HG03432 (cell line): ENCODE measurements at regions not wholly inside any gene's neighbourhood (a gene's known extent, or its start where the extent isn't known, plus 50 kb on each side); places are given as distances from the start of the nearest gene placed in this dataset.

Experiments used
- ATAC-seq: cut with Tn5 transposase; IDR thresholded peaks from one replicate; pipeline ENCODE4 v1.9.1; 2021; ENCODE audit warnings: mild to moderate bottlenecking, moderate library complexity; ENCODE audit not compliant: unreplicated experiment

DNA sequence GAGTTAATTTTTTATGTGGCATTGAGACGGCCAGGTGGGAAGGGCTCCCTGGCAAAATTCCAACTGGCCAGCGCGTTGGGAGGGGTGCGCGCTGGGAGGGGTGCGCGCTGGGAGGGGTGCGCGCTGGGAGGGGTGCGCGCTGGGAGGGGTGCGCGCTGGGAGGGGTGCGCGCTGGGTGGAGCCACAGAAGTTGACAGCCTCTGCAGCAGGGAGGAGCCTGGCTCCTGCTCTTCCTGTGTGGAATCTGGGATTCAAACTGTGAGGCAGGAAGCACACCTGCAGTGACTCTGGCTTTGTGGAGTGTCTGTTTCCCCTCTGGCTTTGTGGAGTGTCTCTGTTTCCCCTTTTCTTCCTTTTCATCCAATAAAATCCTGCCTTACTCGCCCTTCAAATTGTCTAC lies 147.9 kb upstream of the CBLN2 start:
- ATAC-seq: no peak

GRCh38 chr18:72687736-72688135 lies 143.6 kb upstream of the CBLN2 start:
- ATAC-seq: no peak

DNA sequence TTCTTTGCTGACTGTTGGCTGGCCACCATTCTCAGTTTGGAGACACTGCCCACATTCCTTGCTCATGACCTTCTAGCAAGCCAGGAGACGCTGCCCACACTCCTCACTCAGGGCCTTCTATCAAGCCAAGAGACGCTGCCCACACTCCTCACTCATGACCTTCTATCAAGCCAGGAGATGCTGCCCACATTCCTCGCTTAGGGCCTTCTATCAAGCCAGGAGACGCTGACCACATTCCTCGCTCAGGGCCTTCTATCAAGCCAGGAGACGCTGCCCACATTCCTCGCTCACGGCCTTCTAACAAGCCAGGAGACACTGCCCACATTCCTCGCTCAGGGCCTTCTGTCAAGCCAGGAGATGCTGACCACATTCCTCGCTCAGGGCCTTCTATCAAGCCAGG lies 131.3 kb upstream of the CBLN2 start:
- no peak for ATAC-seq

DNA sequence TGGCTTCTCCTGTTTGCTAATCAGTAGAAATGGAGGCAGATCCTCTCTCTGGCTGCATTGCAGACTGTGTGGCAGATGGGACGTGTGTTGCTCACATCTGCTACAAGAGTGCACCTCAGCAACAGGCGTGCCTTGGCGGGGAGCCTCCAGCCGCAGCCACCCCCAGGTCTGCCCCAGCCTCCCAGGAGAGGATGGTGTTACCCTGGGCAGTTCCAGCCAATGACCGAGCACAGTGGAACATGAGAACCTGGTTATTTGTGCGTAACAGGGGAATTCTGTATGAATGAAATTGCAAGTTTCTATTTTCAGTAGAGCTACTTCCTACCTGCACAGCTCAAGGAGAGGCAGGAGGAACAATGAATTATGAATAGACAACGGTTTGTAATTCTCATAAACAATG lies 130.6 kb upstream of the CBLN2 start:
- peak; percentile 93 for ATAC-seq

- ATAC-seq: no peak
These were observed 129.1 kb upstream of the CBLN2 start for GRCh38 chr18:72673242-72673641.

DNA sequence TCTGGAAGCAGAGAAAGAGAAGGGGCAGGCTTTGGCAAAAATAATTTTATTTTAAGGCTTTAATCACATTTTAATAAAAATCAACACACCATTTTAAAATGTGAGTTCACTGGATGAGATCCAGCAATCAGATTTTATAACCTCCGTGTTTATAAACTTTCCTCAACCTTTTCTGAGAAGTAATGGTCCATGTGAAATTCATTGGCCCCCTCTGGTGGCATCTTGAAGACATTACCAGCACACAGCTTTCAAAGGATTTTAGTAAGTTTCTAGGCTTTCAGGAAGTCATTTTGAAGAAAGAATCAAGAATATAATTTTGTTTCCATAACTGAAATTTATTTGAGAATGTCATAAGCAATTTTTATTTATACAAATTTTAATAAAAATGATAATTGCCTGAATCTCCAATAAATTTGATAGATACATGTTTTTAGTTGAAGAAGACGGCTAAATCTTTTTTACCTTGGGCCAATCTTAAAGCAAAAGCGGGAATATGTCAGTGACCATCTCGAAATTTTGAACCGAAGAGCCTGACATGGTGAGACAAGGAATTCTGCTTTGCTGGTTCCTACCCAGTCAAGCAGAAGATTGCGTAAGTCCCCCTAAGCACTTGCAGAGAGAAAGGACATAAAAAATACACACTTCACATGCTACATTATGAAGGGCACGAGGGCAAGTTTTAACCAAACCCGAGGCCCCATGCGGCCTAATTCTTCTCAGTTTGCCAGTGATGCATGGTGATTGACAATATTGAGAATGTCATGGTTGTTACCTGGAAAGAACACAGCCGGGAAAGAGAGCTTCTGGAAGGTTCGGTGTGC lies 128.4 kb upstream of the CBLN2 start:
- peak; percentile 53 for ATAC-seq

DNA sequence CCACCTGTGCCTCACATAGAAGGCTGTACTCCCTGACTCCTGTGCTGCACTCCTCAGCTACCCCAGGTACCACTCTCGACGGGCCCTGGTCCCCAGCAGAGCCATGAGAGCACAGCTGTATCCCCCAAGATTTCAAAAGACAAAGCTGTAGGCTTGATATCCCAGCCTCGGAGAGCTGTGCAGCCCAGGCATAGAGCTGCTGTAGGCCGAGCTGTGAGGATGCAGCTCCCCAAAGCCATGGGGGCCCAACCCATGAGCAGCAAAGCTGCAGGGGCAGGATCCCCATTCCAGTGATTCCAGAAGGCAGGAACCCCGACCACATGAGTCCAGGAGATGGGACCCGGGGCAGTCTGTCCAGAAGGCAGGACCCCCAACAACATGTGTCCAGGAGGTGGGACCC lies 123.8 kb upstream of the CBLN2 start:
- no peak for ATAC-seq

DNA sequence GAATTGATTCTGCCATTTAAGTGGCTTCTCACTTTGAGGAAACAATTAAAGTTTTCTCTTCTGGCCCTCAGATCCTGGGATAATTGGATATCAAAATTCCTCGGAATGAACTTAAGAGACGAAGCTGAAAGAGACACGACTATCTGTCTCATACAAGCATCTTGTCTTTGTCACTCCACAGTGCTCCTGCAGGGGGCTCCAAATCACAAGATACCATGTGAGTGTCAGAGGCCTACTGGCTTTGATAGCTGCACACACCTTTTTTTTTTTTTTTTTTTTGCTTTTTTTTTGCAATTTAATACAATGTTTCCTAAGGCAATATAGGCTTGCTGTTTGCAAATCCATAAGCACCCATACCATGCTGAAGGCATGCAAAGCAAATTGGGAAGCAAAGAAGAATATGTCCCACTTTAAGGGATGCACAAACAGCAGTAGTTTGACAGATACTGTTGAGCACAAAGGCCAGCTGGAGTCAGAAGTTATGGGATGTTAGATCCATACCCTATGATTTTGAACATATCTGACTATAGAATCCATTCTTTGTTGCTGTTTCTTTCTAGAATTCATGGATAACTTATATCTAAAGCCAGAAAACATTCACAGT lies 109.0 kb upstream of the CBLN2 start:
- ATAC-seq: peak; percentile 97

- ATAC-seq: no peak
These were observed 106.9 kb upstream of the CBLN2 start for GRCh38 chr18:72651033-72651432.

- ATAC-seq: no peak
These were observed 104.4 kb upstream of the CBLN2 start for GRCh38 chr18:72648481-72648960.

- no peak for ATAC-seq
These were observed 103.9 kb upstream of the CBLN2 start for GRCh38 chr18:72648079-72648478.

DNA sequence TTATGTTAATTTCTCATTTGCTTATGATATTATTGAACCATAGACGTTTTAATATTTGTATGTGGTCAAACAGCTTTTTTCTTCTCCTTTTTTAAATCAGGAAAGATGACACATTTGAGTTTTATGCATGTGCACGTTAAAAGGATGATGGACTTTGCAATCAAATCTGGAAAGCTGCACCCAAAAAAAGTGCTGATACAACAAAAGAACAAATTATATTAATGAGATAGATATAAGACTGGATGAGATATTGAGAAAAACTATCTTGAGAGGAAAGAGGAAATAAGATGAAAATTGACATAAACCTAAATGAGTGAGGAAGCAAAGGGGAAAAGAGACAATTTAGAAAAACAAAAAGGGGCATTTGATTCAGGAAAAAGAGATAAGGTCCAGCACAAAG lies 96.4 kb upstream of the CBLN2 start:
- no peak for ATAC-seq

GRCh38 chr18:72638376-72638775 lies 94.2 kb upstream of the CBLN2 start:
- no peak for ATAC-seq

GRCh38 chr18:72637721-72638120 lies 93.6 kb upstream of the CBLN2 start:
- no peak for ATAC-seq

DNA sequence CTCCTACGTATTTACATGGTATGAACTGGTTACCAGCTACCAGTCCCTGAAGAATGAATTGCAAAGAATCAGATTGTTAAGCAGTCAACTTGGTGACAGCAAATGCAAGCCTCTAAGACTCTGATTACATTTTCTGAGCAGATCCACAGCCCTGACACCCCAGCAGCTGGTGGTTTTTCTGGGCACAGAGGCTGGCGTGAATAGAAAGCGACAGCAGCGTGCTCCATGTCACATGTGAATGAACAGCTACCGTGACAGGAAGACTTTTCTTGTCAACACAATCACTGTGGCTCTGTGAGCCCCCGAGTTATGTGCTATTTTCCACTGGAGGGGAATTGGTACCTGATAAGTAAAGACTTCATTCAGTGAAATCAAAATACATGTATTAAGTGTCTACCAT lies 93.2 kb upstream of the CBLN2 start:
- ATAC-seq: no peak

DNA sequence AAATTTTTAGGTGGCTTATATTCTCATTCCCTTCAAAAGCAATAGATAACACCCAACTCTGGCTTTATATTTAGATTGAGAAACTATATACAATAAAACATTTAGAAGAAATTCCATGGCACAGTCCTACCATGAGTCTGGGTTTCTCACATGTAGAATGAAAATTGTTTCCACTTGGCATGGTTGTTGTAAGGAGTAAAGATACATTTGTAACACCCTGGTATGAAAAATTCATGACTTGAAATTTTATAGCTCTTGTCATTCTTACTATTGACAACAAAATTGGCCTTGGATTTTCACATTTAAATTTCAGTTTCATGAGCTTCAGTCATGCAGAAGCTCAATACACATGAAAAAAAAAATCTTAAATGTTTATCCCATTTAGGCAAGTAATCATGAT lies 92.5 kb upstream of the CBLN2 start:
- no peak for ATAC-seq

DNA sequence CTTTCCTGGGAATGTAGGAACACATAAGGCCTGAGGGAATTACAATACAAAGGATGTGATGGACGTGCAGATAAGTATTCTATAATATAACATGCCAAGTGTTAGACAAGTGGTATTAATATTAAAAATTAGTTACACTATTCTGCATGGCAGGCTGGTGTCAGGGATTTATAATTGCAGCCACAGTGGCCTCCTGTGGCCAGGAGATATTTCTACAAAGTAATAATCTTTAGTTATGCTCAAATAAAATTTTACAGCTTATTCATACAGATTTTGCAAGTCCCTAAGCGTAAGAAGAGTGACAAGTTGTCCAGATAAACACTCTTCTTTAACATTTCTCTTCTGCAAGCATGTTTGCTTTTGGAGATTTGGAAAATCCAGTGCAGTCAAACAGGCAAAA lies 90.4 kb upstream of the CBLN2 start:
- ATAC-seq: no peak

GRCh38 chr18:72630991-72631390 lies 86.8 kb upstream of the CBLN2 start:
- ATAC-seq: no peak

DNA sequence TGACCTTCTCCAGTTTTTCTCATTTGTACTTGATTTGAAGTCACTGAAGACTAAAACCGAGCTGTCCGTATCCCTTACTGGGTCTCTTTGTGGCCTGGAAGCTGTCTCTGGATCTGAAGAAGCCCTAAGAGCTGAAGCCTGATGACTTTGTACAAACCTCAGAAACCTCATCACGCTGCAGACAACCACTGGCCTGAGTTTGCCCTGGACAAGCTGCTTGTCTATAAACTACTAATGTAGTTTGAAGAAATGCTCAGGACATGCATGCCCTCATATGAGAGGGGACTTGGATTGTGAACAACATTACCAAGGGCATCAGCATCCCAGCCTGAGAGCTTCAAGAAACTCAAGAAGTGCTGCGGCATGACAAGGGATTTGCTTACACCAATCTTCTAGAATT lies 79.3 kb upstream of the CBLN2 start:
- no peak for ATAC-seq

GRCh38 chr18:72613534-72613930 lies 69.4 kb upstream of the CBLN2 start:
- no peak for ATAC-seq

- peak; percentile 68 for ATAC-seq
These were observed 68.9 kb upstream of the CBLN2 start for GRCh38 chr18:72612894-72613533.

GRCh38 chr18:72605376-72605775 lies 61.2 kb upstream of the CBLN2 start:
- ATAC-seq: no peak
